Mucosa of descending colon (tissue), 3 donors: ENCODE measurements at regions not wholly inside any gene's neighbourhood (a gene's known extent, or its start where the extent isn't known, plus 50 kb on each side); places are given as distances from the start of the nearest gene placed in this dataset.

ENCODE experiments used
- ATAC-seq: fragments of 200-7000 bp; cut with Tn5 transposase; one replicate; pipeline ENCODE4 v1.9.1; 2020; ENCODE audit warnings: mild to moderate bottlenecking, moderate library complexity
- DNase-seq, 3 donors: peaks; one replicate each; pipeline ENCODE4 v3.0.0-alpha.2; 2020
- H3K36me3 ChIP-seq: fragments of 200-600 bp; one replicate; pipeline ENCODE4 v1.8.0; 2021; ENCODE audit warnings: low read depth, mild to moderate bottlenecking
- H3K4me1 ChIP-seq: fragments of 200-600 bp; one replicate; pipeline ENCODE4 v1.8.0; 2021; ENCODE audit warnings: low read depth, mild to moderate bottlenecking
- H3K4me3 ChIP-seq: fragments of 200-600 bp; one replicate; pipeline ENCODE4 v1.8.0; 2021; ENCODE audit warnings: mild to moderate bottlenecking
- H3K9me3 ChIP-seq: fragments of 200-600 bp; one replicate; pipeline ENCODE4 v1.8.0; 2021; ENCODE audit warnings: mild to moderate bottlenecking
- CTCF ChIP-seq: fragments of 200-600 bp; IDR thresholded peaks from one replicate; pipeline ENCODE4 v1.8.0; 2022; ENCODE audit warnings: antibody characterized with exemption, mild to moderate bottlenecking
- intact Hi-C, 2 donors: fragments of 100-400 bp; cut with DNase I in 1 of 2; cut with micrococcal nuclease in 1 of 2; formaldehyde crosslinking; loops; one replicate each; pipeline versions ENCODE4 v1.11.0 to v1.11.1; 2022; cut with DNase I, micrococcal nuclease
- donor health status: DM: no; HTN: no; CAD: no; lungs with moderate emphysema.
- donor health status: DM: no; HTN: no; CAD: no.
- donor health status: DM: no; HTN: yes; CAD: no.

GRCh38 chr2:600542-601386, 76.4 kb downstream of the TMEM18 start:
- no peak for ATAC-seq
- Histone ChIP-seq H3K4me3 (no peak overlapping the region), H3K36me3 (no peaks in the 10 kb centered on the region), H3K4me1 (no peaks in the 10 kb centered on the region), H3K9me3 (no peaks in the 10 kb centered on the region)
- DNase-seq: no peak
- intact Hi-C loops: no loop called here
- TF ChIP-seq CTCF: no peak

- Histone ChIP-seq H3K4me3 (no peak overlapping the region), H3K4me1 (no peaks in the 10 kb centered on the region), H3K9me3 (no peaks in the 10 kb centered on the region), H3K36me3 (no peaks in the 10 kb centered on the region)
- intact Hi-C loops: no loop called here
- TF ChIP-seq CTCF: no peak
- DNase-seq: no peak
- no peak for ATAC-seq
Observed at GRCh38 chr2:599601-600000, 77.6 kb downstream of the TMEM18 start.

GRCh38 chr2:598058-598802, 79.0 kb downstream of the TMEM18 start:
- no peak for ATAC-seq

GRCh38 chr2:595831-596592, 81.2 kb downstream of the TMEM18 start:
- no peak for DNase-seq
- no peak overlapping the region for H3K4me3 ChIP-seq
- intact Hi-C loops: no loop called here
- no peaks in the 10 kb centered on the region for H3K9me3 ChIP-seq
- TF ChIP-seq CTCF: no peak
- H3K4me1 ChIP-seq: no peaks in the 10 kb centered on the region
- no peaks in the 10 kb centered on the region for H3K36me3 ChIP-seq
- ATAC-seq: no peak

More at GRCh38 chr2:598058-598802, 79.0 kb downstream of the TMEM18 start:
- Histone ChIP-seq H3K36me3 (no peaks in the 10 kb centered on the region), H3K4me3 (no peak overlapping the region), H3K4me1 (no peaks in the 10 kb centered on the region), H3K9me3 (no peaks in the 10 kb centered on the region)
- intact Hi-C loops: no loop called here
- no peak for TF ChIP-seq CTCF
- no peak for DNase-seq

GRCh38 chr2:595141-595815, 81.9 kb downstream of the TMEM18 start:
- no peaks in the 10 kb centered on the region for H3K4me1 ChIP-seq
- intact Hi-C loops: no loop called here
- H3K4me3 ChIP-seq: no peak overlapping the region
- no peaks in the 10 kb centered on the region for H3K9me3 ChIP-seq
- no peak for TF ChIP-seq CTCF
- no peak for DNase-seq
- H3K36me3 ChIP-seq: no peaks in the 10 kb centered on the region
- no peak for ATAC-seq
